ENCODE measurements at regions not wholly inside any gene's neighbourhood (a gene's known extent, or its start where the extent isn't known, plus 50 kb on each side); places are given as distances from the start of the nearest gene placed in this dataset.

GRCh38 chr2:196335221-196335634 lies 163.8 kb upstream of the STK17B start:
- TF ChIP-seq NFRKB (IDR thresholded peaks at IDR 0.05) (no peak), SP1 (IDR thresholded peaks at IDR 0.05) (no peak), HDGF (IDR thresholded peaks at IDR 0.05; ENCODE audit: borderline replicate concordance) (no peak), CTBP1 (IDR thresholded peaks at IDR 0.05; ENCODE audit: borderline replicate concordance) (no peak), TARDBP (IDR thresholded peaks at IDR 0.05) (no peak), SUZ12 (IDR thresholded peaks at IDR 0.05) (no peak)

Data from HEK293T (cell line).